ENCODE measurements at regions not wholly inside any gene's neighbourhood (a gene's known extent, or its start where the extent isn't known, plus 50 kb on each side); places are given as distances from the start of the nearest gene placed in this dataset.
"Not testable (repeated sequence)": the region's sequence is repeated elsewhere in the genome, so short reads cannot be mapped to it uniquely, and the experiment has no call there.

DNA sequence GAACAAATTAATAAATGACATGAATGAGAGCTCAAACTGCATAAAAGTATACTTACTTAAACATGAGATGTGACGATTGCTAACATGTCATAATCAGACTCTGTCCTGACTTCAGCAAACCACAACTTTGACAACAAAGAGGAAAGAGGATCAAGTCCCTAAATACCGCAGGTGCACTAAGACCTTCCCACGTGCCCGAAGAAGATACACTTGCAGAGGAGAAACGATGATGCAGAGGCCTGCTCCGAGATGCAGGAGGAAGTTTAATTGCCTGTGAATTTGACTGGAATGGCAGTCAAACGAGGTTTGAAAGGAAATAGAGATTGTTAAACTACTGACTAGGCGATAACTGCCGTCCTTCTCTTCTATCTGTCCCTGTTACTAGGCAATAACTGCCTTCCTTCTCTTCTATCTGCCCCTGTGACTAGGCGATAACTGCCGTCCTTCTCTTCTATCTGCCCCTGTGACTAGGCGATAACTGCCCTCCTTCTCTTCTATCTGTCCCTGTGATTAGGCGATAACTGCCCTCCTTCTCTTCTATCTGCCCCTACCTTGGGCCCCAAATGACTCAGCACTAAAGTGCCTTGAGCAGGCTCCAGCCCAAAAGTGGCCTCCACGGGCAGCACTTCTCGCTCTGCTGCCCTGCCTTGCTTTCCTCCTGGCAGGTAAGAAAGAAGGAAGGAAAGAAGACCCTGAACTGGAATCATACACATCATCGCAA lies 2226.0 kb upstream of the DEFB115 start:
- intact Hi-C loops (cut with DNase I); H3K27ac ChIP-seq; H3K4me3 ChIP-seq; H3K4me1 ChIP-seq; H3K9me3 ChIP-seq; H3K27me3 ChIP-seq; DNase-seq; H3K36me3 ChIP-seq: not testable (repeated sequence)
- 70 to 75% methylated on average over 11 to 16 of the region's 16 CpGs for WGBS, 2 donors

DNA sequence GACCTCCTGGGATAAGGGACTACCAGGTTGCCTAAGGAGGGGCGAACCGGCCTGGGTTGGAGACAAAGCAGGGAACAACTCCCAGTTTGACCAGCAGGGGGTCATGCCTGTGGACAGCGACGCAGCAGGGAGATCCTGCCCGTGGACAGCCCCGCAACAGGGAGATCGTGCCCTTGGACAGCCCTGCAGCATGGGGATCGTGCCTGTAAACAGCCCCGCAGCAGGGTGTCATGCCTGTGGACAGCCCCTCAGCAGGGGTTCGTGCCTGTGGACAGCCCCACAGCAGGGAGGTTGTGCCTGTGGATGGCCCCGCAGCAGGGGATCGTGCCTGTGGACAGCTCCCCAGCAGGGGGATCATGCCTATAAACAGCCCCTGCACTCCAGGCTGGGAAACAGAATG lies 2213.2 kb upstream of the DEFB115 start:
- WGBS, 2 donors, result 40 to 65% methylated on average over 2 of the region's 12 CpGs
- H3K27ac ChIP-seq; H3K36me3 ChIP-seq; H3K9me3 ChIP-seq; H3K4me3 ChIP-seq; H3K4me1 ChIP-seq; intact Hi-C loops (cut with DNase I); DNase-seq; H3K27me3 ChIP-seq: not testable (repeated sequence)

DNA sequence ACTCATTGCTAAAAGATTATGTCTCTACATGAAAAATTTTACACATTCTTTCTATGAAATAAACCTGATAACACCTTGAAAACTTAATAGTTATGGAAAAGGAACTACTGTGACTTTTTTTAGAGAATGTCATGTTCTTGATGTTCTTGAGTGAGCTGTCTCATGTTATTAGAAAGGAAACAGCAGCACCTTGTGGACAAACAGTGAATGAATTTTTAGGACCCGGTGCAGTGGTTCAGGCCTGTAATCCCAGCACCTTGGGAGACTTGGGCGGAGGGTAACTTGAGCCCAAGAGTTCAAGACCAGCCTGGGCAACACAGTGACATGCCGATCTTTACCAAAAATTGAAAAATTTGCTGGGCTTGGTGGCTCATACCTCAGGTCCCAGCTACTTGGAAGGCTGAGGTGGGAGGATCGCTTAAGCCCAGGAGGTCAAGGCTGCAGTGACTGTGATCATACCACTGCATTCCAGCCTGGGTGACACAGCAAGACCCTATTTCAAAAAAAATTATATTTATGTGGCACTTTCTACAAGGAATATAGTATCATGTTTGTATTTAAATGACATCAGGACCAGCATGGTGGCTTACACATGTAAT lies 2207.4 kb upstream of the DEFB115 start:
- H3K36me3 ChIP-seq; H3K4me3 ChIP-seq; H3K9me3 ChIP-seq; H3K27me3 ChIP-seq; intact Hi-C loops (cut with DNase I); H3K4me1 ChIP-seq; H3K27ac ChIP-seq; DNase-seq: not testable (repeated sequence)
- TF ChIP-seq, protein P1, sequence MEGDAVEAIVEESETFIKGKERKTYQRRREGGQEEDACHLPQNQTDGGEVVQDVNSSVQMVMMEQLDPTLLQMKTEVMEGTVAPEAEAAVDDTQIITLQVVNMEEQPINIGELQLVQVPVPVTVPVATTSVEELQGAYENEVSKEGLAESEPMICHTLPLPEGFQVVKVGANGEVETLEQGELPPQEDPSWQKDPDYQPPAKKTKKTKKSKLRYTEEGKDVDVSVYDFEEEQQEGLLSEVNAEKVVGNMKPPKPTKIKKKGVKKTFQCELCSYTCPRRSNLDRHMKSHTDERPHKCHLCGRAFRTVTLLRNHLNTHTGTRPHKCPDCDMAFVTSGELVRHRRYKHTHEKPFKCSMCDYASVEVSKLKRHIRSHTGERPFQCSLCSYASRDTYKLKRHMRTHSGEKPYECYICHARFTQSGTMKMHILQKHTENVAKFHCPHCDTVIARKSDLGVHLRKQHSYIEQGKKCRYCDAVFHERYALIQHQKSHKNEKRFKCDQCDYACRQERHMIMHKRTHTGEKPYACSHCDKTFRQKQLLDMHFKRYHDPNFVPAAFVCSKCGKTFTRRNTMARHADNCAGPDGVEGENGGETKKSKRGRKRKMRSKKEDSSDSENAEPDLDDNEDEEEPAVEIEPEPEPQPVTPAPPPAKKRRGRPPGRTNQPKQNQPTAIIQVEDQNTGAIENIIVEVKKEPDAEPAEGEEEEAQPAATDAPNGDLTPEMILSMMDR (IDR thresholded peaks at IDR 0.05), result peak in 2 of 6 experiments; percentile 6 to 28
- 60 to 61% methylated on average over 4 of the region's 4 CpGs for WGBS, 2 donors

DNA sequence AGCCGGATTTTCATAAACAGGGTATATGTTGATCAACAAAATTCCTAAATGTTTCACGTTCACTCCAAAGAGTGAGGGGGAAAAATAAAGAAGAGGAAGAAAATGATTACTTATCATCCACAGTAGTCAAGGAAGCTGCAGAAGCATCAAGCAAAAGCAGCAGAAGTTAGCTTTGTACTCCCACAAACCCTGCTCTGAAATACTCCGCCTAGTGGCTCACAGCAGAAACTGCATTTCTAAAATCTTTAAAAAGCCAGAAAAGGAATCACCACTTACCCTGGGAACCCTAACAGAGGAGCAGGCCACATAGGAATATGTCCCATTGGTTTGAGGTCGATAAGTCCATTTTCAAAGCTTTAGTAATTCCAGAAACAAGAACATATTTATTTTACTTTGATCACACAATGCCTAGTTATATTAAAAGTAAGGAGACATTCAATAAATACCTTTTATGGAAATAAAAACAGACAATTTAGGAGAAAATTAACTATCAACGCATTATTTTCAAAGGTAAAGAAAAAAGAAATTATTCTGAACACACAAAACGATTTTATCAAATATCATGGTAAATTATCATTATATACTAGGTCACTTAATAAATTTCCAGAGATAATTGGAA lies 2199.5 kb upstream of the DEFB115 start:
- H3K27ac ChIP-seq; H3K9me3 ChIP-seq; DNase-seq; H3K36me3 ChIP-seq; intact Hi-C loops (cut with DNase I); H3K27me3 ChIP-seq; H3K4me3 ChIP-seq; H3K4me1 ChIP-seq: not testable (repeated sequence)
- TF ChIP-seq, protein P1 (IDR thresholded peaks at IDR 0.05), result peak in 1 of 6 experiments; percentile 27
- 27 to 33% methylated on average over 6 of the region's 6 CpGs for WGBS, 2 donors

DNA sequence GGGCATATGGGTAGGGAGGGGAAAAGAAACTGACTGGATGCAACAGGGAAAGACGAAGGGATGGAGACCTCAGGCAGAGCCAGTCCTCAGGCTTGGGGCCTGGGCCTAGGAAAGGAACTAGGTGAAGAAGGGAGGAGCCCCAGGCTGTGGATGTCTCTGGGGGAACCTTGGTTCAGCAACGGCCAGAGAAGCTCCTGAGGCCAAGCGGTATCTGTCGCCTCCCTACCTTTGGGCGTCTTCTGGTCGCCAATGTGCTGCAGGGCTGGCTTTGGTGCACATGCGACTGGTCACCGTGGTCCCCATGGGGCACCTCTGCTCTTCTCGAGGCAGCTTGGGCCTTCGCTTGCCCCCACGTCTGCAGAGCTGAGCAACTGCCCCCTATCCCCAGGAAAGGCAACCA lies 2195.0 kb upstream of the DEFB115 start:
- intact Hi-C loops (cut with DNase I); H3K36me3 ChIP-seq; DNase-seq; H3K27me3 ChIP-seq; H3K4me1 ChIP-seq; H3K4me3 ChIP-seq; H3K27ac ChIP-seq: not testable (repeated sequence)
- WGBS, 2 donors, result 64 to 79% methylated on average over 11 of the region's 11 CpGs
- peaks cover 7 to 11% (median 8%) of the 10 kb centered on the region in 3 donors for H3K9me3 ChIP-seq

DNA sequence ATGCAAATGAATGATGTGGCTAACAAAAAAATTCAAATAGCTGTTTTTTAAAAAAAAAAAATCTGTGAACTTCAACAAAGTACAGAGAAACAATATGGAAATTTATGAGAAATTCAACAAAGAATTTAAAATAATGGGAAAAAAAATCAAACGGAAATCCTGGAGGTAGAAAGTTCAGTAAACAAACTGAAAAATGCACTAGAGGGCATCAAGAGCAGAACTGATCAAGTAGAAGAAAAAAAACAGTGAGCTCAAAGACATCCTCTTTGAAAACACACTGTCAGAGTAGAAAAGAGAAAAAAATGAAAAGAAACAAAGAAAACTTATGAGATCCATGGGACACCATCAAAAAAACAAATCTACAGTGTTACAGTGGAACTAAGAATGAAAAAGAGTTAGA lies 2191.1 kb upstream of the DEFB115 start:
- H3K36me3 ChIP-seq; DNase-seq; H3K4me1 ChIP-seq; H3K27me3 ChIP-seq; H3K4me3 ChIP-seq; H3K27ac ChIP-seq; intact Hi-C loops (cut with DNase I): not testable (repeated sequence)
- H3K9me3 ChIP-seq, result peaks cover 7 to 11% (median 8%) of the 10 kb centered on the region in 3 donors
- WGBS, 2 donors, result 35 to 47% methylated on average over 1 of the region's 1 CpG

DNA sequence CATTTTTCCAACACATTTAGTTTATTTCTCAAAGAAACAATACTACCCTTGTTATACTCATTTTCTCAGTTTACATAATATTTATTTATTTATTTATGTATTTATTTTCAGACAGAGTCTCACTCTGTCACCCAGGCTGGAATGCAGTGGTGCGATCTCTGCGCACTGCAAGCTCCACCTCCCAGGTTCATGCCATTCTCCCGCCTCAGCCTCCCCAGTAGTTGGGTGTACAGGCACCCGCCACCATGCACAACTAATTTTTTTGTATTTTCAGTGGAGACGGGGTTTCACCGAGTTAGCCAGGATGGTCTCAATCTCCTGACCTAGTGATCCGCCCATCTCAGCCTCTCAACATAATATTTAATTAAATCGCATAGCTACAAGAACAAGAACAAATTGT lies 2183.8 kb upstream of the DEFB115 start:
- H3K4me3 ChIP-seq; H3K4me1 ChIP-seq; H3K36me3 ChIP-seq; H3K27ac ChIP-seq; DNase-seq; intact Hi-C loops (cut with DNase I); H3K27me3 ChIP-seq; H3K9me3 ChIP-seq: not testable (repeated sequence)
- 73% methylated on average over 8 of the region's 8 CpGs for WGBS, 2 donors

All from esophagus squamous epithelium (tissue), 5 donors.